PC-3 (cell line): ENCODE measurements at regions not wholly inside any gene's neighbourhood (a gene's known extent, or its start where the extent isn't known, plus 50 kb on each side); places are given as distances from the start of the nearest gene placed in this dataset.

ENCODE experiments used
- ATAC-seq: fragments of 200-7000 bp; cut with Tn5 transposase; 2 replicates; pipeline ENCODE4 v1.9.1; 2020; ENCODE audit warnings: mild to moderate bottlenecking, moderate library complexity
- BruUV-seq: library from RNA; stranded (reverse); fragments of 400-500 nt; replicated peaks from 2 replicates; lab custom pipeline; 2021; lab: Mats Ljungman, UMichigan
- CTCF ChIA-PET: fragments of 300-600 bp; sonication (Branson Sonifier 250); formaldehyde crosslinking; loops from one replicate; lab custom pipeline; 2022; ENCODE audit warnings: antibody characterized with exemption; lab: Charles Lee
- POLR2A ChIA-PET: fragments of 300-600 bp; sonication (Branson Sonifier 250); formaldehyde crosslinking; loops from one replicate; lab custom pipeline; 2022; ENCODE audit warnings: antibody characterized with exemption; ENCODE audit not compliant: unreplicated experiment; lab: Charles Lee
- DNase-seq: peaks from one replicate; pipeline ENCODE4 v3.0.0-alpha.2; 2015
- H2AFZ ChIP-seq: fragments of 300-600 bp; sonication (generic); 2 replicates; pipeline ENCODE4 v1.6.0; 2016; ENCODE audit warnings: antibody characterized with exemption, low read length
- H3F3A ChIP-seq: fragments of 300-600 bp; sonication (generic); one replicate; pipeline ENCODE4 v1.6.0; 2017; ENCODE audit warnings: antibody characterized with exemption, low read length, control low read depth, mild to moderate bottlenecking; ENCODE audit not compliant: unreplicated experiment
- H3K27ac ChIP-seq: fragments of 300-600 bp; sonication (generic); 2 replicates; pipeline ENCODE4 v1.5.1; 2016; ENCODE audit warnings: mild to moderate bottlenecking, low read length
- H3K27me3 ChIP-seq: fragments of 300-600 bp; sonication (generic); 2 replicates; pipeline ENCODE4 v1.6.1; 2016; ENCODE audit warnings: low read length, mixed read lengths
- H3K36me3 ChIP-seq: fragments of 300-600 bp; sonication (generic); 2 replicates; pipeline ENCODE4 v1.6.1; 2016; ENCODE audit warnings: low read depth, mixed run types, low read length, mixed read lengths
- H3K4me1 ChIP-seq: fragments of 300-600 bp; sonication (generic); 2 replicates; pipeline ENCODE4 v1.5.1; 2016; ENCODE audit warnings: low read length; ENCODE audit not compliant: insufficient read depth
- H3K4me2 ChIP-seq: fragments of 300-600 bp; sonication (generic); 2 replicates; pipeline ENCODE4 v1.6.0; 2016; ENCODE audit warnings: low read length
- H3K4me3 ChIP-seq: fragments of 300-600 bp; sonication (generic); 2 replicates; pipeline ENCODE4 v1.5.1; 2016; ENCODE audit warnings: mild to moderate bottlenecking, low read length, mixed read lengths
- H3K79me2 ChIP-seq: fragments of 300-600 bp; sonication (generic); 2 replicates; pipeline ENCODE4 v1.6.1; 2017; ENCODE audit warnings: low read length, mixed read lengths
- H3K9ac ChIP-seq: fragments of 300-600 bp; sonication (generic); 2 replicates; pipeline ENCODE4 v1.6.0; 2016; ENCODE audit warnings: mild to moderate bottlenecking, low read length
- H3K9me2 ChIP-seq: fragments of 300-600 bp; sonication (generic); replicated peaks from 2 replicates; pipeline ENCODE4 v1.6.1; 2016; ENCODE audit warnings: mixed run types, low read length, mixed read lengths
- H3K9me3 ChIP-seq: fragments of 300-600 bp; sonication (generic); 2 replicates; pipeline ENCODE4 v1.6.1; 2016; ENCODE audit warnings: low read length, mixed read lengths
- H4K20me1 ChIP-seq: fragments of 300-600 bp; sonication (generic); 2 replicates; pipeline ENCODE4 v1.6.1; 2016; ENCODE audit warnings: low read length, mixed read lengths
- EZH2 ChIP-seq: fragments of 300-600 bp; sonication (generic); IDR thresholded peaks from one replicate; pipeline ENCODE4 v1.6.1; 2017; ENCODE audit warnings: antibody characterized with exemption, mild to moderate bottlenecking, low read length; ENCODE audit not compliant: unreplicated experiment
- EZH2phosphoT487 ChIP-seq: fragments of 300-600 bp; sonication (generic); IDR thresholded peaks from 2 replicates; pipeline ENCODE4 v1.6.1; 2018; ENCODE audit warnings: mild to moderate bottlenecking, antibody characterized with exemption, low read length, borderline replicate concordance
- intact Hi-C: fragments of 100-400 bp; cut with micrococcal nuclease; formaldehyde crosslinking; loops from 2 replicates; pipeline ENCODE4 v1.9.0; 2023
- TF ChIP-seq, protein P1 (sequence below): fragments of 300-600 bp; sonication (generic); conservative IDR thresholded peaks from 2 replicates; pipeline ENCODE4 v1.5.1; 2017; ENCODE audit warnings: antibody characterized with exemption, low read depth, mild to moderate bottlenecking, low read length

GRCh38 chr10:57535306-57535705, 732.4 kb downstream of the IPMK start:
- H3K9me3 ChIP-seq: no peaks in the 10 kb centered on the region
- H3K9me2 ChIP-seq: no peaks in the 10 kb centered on the region
- no peak overlapping the region for H3K27ac ChIP-seq
- H4K20me1 ChIP-seq: no peaks in the 10 kb centered on the region
- ChIA-PET POLR2A (no interaction called here), CTCF (no interaction called here)
- no peaks in the 10 kb centered on the region for H3K27me3 ChIP-seq
- BruUV-seq: no TSS peak
- TF ChIP-seq, protein P1, sequence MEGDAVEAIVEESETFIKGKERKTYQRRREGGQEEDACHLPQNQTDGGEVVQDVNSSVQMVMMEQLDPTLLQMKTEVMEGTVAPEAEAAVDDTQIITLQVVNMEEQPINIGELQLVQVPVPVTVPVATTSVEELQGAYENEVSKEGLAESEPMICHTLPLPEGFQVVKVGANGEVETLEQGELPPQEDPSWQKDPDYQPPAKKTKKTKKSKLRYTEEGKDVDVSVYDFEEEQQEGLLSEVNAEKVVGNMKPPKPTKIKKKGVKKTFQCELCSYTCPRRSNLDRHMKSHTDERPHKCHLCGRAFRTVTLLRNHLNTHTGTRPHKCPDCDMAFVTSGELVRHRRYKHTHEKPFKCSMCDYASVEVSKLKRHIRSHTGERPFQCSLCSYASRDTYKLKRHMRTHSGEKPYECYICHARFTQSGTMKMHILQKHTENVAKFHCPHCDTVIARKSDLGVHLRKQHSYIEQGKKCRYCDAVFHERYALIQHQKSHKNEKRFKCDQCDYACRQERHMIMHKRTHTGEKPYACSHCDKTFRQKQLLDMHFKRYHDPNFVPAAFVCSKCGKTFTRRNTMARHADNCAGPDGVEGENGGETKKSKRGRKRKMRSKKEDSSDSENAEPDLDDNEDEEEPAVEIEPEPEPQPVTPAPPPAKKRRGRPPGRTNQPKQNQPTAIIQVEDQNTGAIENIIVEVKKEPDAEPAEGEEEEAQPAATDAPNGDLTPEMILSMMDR: no peak
- no peak for TF ChIP-seq EZH2phosphoT487
- no peak for TF ChIP-seq EZH2
- H3K79me2 ChIP-seq: no peaks in the 10 kb centered on the region
- H3K9ac ChIP-seq: no peak overlapping the region
- H3F3A ChIP-seq: no peaks in the 10 kb centered on the region
- no peak overlapping the region for H3K4me2 ChIP-seq
- DNase-seq (no peak), ATAC-seq (no peak)
- H2AFZ ChIP-seq: no peak overlapping the region
- intact Hi-C loops: no loop called here
- no peaks in the 10 kb centered on the region for H3K36me3 ChIP-seq
- H3K4me3 ChIP-seq: no peak overlapping the region
- H3K4me1 ChIP-seq: no peaks in the 10 kb centered on the region

DNA sequence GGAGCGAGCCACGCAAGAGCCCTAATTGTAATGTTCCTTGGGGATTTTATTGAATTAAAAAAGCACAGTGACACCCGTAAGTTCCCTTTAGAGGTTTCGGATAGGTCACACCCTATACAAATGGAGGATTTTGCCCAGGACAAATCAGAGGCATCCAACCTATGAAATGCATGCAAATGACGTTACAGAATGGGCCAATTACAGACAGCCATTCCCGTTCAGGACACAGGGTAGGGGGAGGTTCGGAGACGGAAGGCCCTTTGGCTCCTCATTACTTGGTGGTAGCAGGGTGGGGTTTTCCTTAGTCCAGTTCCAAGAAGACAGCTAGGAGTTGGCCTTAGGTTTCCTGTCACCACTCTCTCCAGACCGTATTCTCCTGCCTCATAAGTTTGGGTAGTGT, 754.1 kb downstream of the IPMK start:
- no peaks in the 10 kb centered on the region for H3F3A ChIP-seq
- H3K79me2 ChIP-seq: no peaks in the 10 kb centered on the region
- H3K4me1 ChIP-seq: no peaks in the 10 kb centered on the region
- CTCF ChIA-PET: no interaction called here
- H2AFZ ChIP-seq: no peak overlapping the region
- H3K27ac ChIP-seq: no peak overlapping the region
- H3K4me2 ChIP-seq: no peak overlapping the region
- no peak overlapping the region for H3K4me3 ChIP-seq
- H4K20me1 ChIP-seq: no peaks in the 10 kb centered on the region
- no peaks in the 10 kb centered on the region for H3K9me3 ChIP-seq
- BruUV-seq: no TSS peak
- intact Hi-C loops: no loop called here
- no peaks in the 10 kb centered on the region for H3K27me3 ChIP-seq
- no peaks in the 10 kb centered on the region for H3K9me2 ChIP-seq
- no peak overlapping the region for H3K9ac ChIP-seq
- ATAC-seq (no peak), DNase-seq (no peak)
- H3K36me3 ChIP-seq: no peaks in the 10 kb centered on the region
- TF ChIP-seq, protein P1: no peak
- TF ChIP-seq EZH2phosphoT487: no peak
- no peak for TF ChIP-seq EZH2
- POLR2A ChIA-PET: no interaction called here

DNA sequence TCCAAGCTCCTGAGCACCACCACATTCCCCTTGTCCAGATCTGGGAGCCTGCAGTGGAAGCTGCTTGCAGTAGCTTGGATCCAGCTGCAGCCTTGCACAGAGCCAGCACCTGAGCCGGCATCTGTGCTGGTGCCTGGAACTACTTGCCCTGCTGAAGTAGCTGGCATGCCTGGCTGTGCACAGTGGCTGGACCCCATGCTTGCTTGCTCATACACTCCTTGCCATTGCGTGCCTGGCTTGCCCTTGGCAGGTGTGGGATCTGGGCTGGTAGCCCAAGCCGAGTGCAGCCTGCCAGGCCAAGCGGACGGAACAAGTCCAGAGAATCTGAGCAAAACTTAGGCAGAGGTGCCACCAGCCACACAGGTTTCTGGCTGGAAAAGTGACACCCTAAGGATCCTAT, 759.9 kb downstream of the IPMK start:
- BruUV-seq: no TSS peak
- H3K79me2 ChIP-seq: no peaks in the 10 kb centered on the region
- DNase-seq: no peak

More for the DNA sequence above, 759.9 kb downstream of the IPMK start:
- Histone ChIP-seq H3F3A (no peaks in the 10 kb centered on the region), H3K27me3 (no peaks in the 10 kb centered on the region), H3K9me2 (no peaks in the 10 kb centered on the region), H3K4me3 (no peak overlapping the region), H4K20me1 (no peaks in the 10 kb centered on the region), H3K4me1 (no peaks in the 10 kb centered on the region), H3K9ac (no peak overlapping the region), H2AFZ (no peak overlapping the region), H3K36me3 (no peaks in the 10 kb centered on the region), H3K9me3 (no peaks in the 10 kb centered on the region), H3K27ac (no peak overlapping the region), H3K4me2 (no peak overlapping the region)
- TF ChIP-seq EZH2phosphoT487 (no peak), EZH2 (no peak)
- TF ChIP-seq, protein P1: no peak
- ATAC-seq: no peak
- intact Hi-C loops: no loop called here
- ChIA-PET CTCF (no interaction called here), POLR2A (no interaction called here)
